H1 (cell line): ENCODE measurements at regions not wholly inside any gene's neighbourhood (a gene's known extent, or its start where the extent isn't known, plus 50 kb on each side); places are given as distances from the start of the nearest gene placed in this dataset.

Experiments
- CTCF ChIA-PET: fragments of 300-600 bp; sonication (Branson Sonifier 250); formaldehyde crosslinking; loops from one replicate; lab custom pipeline; 2021; ENCODE audit not compliant: partially characterized antibody; lab: Charles Lee
- POLR2A ChIA-PET: fragments of 300-600 bp; sonication (Branson Sonifier 250); formaldehyde crosslinking; loops from one replicate; lab custom pipeline; 2021; ENCODE audit warnings: inconsistent platforms; ENCODE audit not compliant: partially characterized antibody; lab: Charles Lee
- DNase-seq, 2 experiments: peaks; one replicate each; pipeline versions ENCODE4 v3.0.0 to v3.0.0-alpha.2; 2010 to 2022; ENCODE audit warnings: low spot score in 2 of 2, low read depth in 1 of 2, mixed read lengths in 1 of 2
- FAIRE-seq: peaks from 2 replicates; lab custom pipeline; 2011; peaks lifted over from hg19 to GRCh38; lab: Jason Lieb, UNC
- H2AFZ ChIP-seq: 2 replicates; pipeline ENCODE4 v1.8.1; 2012; ENCODE audit warnings: low read length, inconsistent platforms
- H2AK5ac ChIP-seq: 2 replicates; pipeline ENCODE4 v1.6.1; 2013; ENCODE audit warnings: low read depth, low read length
- H2BK120ac ChIP-seq: replicated peaks from 2 replicates; pipeline ENCODE3; 2013; ENCODE audit warnings: low read depth, low read length, inconsistent platforms
- H2BK12ac ChIP-seq: 2 replicates; pipeline ENCODE4 v1.6.1; 2013; ENCODE audit warnings: low read depth, low read length
- H2BK15ac ChIP-seq: 2 replicates; pipeline ENCODE4 v1.6.1; 2013; ENCODE audit warnings: low read length
- H2BK20ac ChIP-seq: 2 replicates; pipeline ENCODE4 v1.6.1; 2013; ENCODE audit warnings: low read length
- H2BK5ac ChIP-seq: 2 replicates; pipeline ENCODE4 v1.6.1; 2013; ENCODE audit warnings: low read depth, low read length
- H3K14ac ChIP-seq: 2 replicates; pipeline ENCODE4 v1.6.1; 2013; ENCODE audit warnings: inconsistent platforms; ENCODE audit not compliant: insufficient read length
- H3K18ac ChIP-seq: 2 replicates; pipeline ENCODE4 v1.6.1; 2013; ENCODE audit warnings: low read length; ENCODE audit errors: extremely low read depth
- H3K23ac ChIP-seq: 2 replicates; pipeline ENCODE4 v1.6.1; 2013; ENCODE audit warnings: inconsistent platforms; ENCODE audit not compliant: insufficient read length
- H3K23me2 ChIP-seq: 2 replicates; pipeline ENCODE4 v1.6.1; 2013; ENCODE audit warnings: low read depth, low read length
- H3K27ac ChIP-seq: 2 replicates; pipeline ENCODE4 v1.6.1; 2011; ENCODE audit warnings: low read depth, low read length, inconsistent platforms
- H3K27me3 ChIP-seq, 4 experiments: replicated peaks in 1 of 4; 1 replicate in 1 of 4; 2 replicates in 3 of 4; pipeline versions ENCODE4 v1.6.1 to v1.8.1; 2011 to 2013; ENCODE audit warnings: low read length in 3 of 4, mild to moderate bottlenecking in 3 of 4, inconsistent platforms in 2 of 4, mixed read lengths in 2 of 4, moderate library complexity in 1 of 4; ENCODE audit not compliant: control insufficient read depth in 3 of 4, insufficient read depth in 3 of 4; ENCODE audit errors: extremely low read depth in 1 of 4
- H3K36me3 ChIP-seq, 4 experiments: 2 replicates each; pipeline versions ENCODE4 v1.6.1 to v1.8.1; 2011 to 2013; ENCODE audit warnings: mild to moderate bottlenecking in 4 of 4, low read length in 3 of 4, moderate library complexity in 2 of 4, control low read depth in 1 of 4, inconsistent platforms in 1 of 4; ENCODE audit not compliant: insufficient read depth in 4 of 4, control insufficient read depth in 2 of 4
- H3K4ac ChIP-seq: replicated peaks from 2 replicates; pipeline ENCODE3; 2013; ENCODE audit warnings: low read length, low read depth, mixed read lengths, inconsistent platforms; ENCODE audit not compliant: insufficient read length
- H3K4me1 ChIP-seq, 4 experiments: replicated peaks in 1 of 4; 1 replicate in 1 of 4; 2 replicates in 3 of 4; pipeline versions ENCODE4 v1.6.1 to v1.8.1; 2011 to 2013; ENCODE audit warnings: low read length in 3 of 4, inconsistent platforms in 2 of 4, mixed read lengths in 1 of 4; ENCODE audit not compliant: insufficient read depth in 4 of 4, control insufficient read depth in 3 of 4
- H3K4me2 ChIP-seq, 2 experiments: 2 replicates each; pipeline versions ENCODE4 v1.6.1 to v1.8.1; 2011 to 2013; ENCODE audit warnings: low read depth in 2 of 2, low read length in 2 of 2, control low read depth in 1 of 2, inconsistent platforms in 1 of 2, mild to moderate bottlenecking in 1 of 2; ENCODE audit not compliant: insufficient read depth in 1 of 2
- H3K4me3 ChIP-seq, 4 experiments: fragments of 200-600, 300-600 bp in 1 of 4; sonication (generic), shearing (Covaris generic), sonication (Bioruptor Twin) in 1 of 4; 2 replicates each; pipeline versions ENCODE4 v1.5.1 to v1.8.1; 2011 to 2016; ENCODE audit warnings: low read length in 4 of 4, low read depth in 3 of 4, control low read depth in 2 of 4, inconsistent platforms in 2 of 4, mild to moderate bottlenecking in 2 of 4, mixed read lengths in 1 of 4, moderate library complexity in 1 of 4; ENCODE audit not compliant: insufficient read depth in 2 of 4; ENCODE audit errors: extremely low read depth in 1 of 4
- H3K56ac ChIP-seq: replicated peaks from 2 replicates; pipeline ENCODE3; 2013; ENCODE audit warnings: low read depth, mild to moderate bottlenecking, mixed read lengths, low read length, inconsistent platforms; ENCODE audit not compliant: insufficient read length
- H3K79me1 ChIP-seq: 2 replicates; pipeline ENCODE4 v1.6.1; 2013; ENCODE audit warnings: low read depth, low read length, control low read depth
- H3K79me2 ChIP-seq, 2 experiments: 2 replicates each; pipeline versions ENCODE4 v1.6.1 to v1.8.1; 2012 to 2013; ENCODE audit warnings: low read length in 2 of 2, mild to moderate bottlenecking in 2 of 2, inconsistent platforms in 1 of 2; ENCODE audit not compliant: insufficient read depth in 2 of 2, control insufficient read depth in 1 of 2
- H3K9ac ChIP-seq, 4 experiments: replicated peaks in 1 of 4; 1 replicate in 1 of 4; 2 replicates in 3 of 4; pipeline versions ENCODE4 v1.6.1 to v1.8.1; 2011 to 2013; ENCODE audit warnings: low read depth in 3 of 4, low read length in 3 of 4, control low read depth in 2 of 4, mild to moderate bottlenecking in 2 of 4, moderate library complexity in 2 of 4, inconsistent platforms in 1 of 4; ENCODE audit errors: extremely low read depth in 1 of 4
- H3K9me3 ChIP-seq, 2 experiments: 2 replicates each; pipeline versions ENCODE4 v1.6.1 to v1.8.1; 2012 to 2013; ENCODE audit warnings: mild to moderate bottlenecking in 2 of 2, moderate library complexity in 2 of 2, control low read depth in 1 of 2, inconsistent platforms in 1 of 2, low read depth in 1 of 2, low read length in 1 of 2, mixed read lengths in 1 of 2; ENCODE audit not compliant: insufficient read depth in 2 of 2
- H4K20me1 ChIP-seq, 2 experiments: replicated peaks in 1 of 2; 2 replicates each; pipeline versions ENCODE3 to v1.8.1; 2011 to 2013; ENCODE audit warnings: inconsistent platforms in 2 of 2, low read length in 2 of 2, mild to moderate bottlenecking in 1 of 2; ENCODE audit not compliant: insufficient read depth in 2 of 2, control insufficient read depth in 1 of 2
- H4K5ac ChIP-seq: 2 replicates; pipeline ENCODE4 v1.6.1; 2013; ENCODE audit warnings: low read length, low read depth, mixed read lengths, inconsistent platforms; ENCODE audit not compliant: insufficient read length
- H4K8ac ChIP-seq: 2 replicates; pipeline ENCODE4 v1.8.0; 2013; ENCODE audit warnings: mild to moderate bottlenecking, moderate library complexity, low read length, inconsistent platforms; ENCODE audit not compliant: insufficient read depth; ENCODE audit errors: extremely low read depth
- H4K91ac ChIP-seq: replicated peaks from 2 replicates; pipeline ENCODE3; 2013; ENCODE audit warnings: low read length, mixed read lengths, inconsistent platforms; ENCODE audit not compliant: insufficient read length
- ATF3 ChIP-seq: IDR thresholded peaks from 2 replicates; pipeline ENCODE4 v1.6.1; 2011; ENCODE audit warnings: low read depth, mild to moderate bottlenecking, low read length; ENCODE audit not compliant: insufficient read depth
- CBX8 ChIP-seq: fragments of 300-800, 300-1000 bp; sonication (generic); IDR thresholded peaks from 2 replicates; pipeline ENCODE4 v1.7.1; 2016; ENCODE audit warnings: low read depth, low read length, borderline replicate concordance
- CREB1 ChIP-seq: IDR thresholded peaks from 2 replicates; pipeline ENCODE4 v1.6.1; 2012; ENCODE audit warnings: inconsistent platforms
- GTF2F1 ChIP-seq: IDR thresholded peaks from 2 replicates; pipeline ENCODE4 v1.6.1; 2012; ENCODE audit warnings: low read depth, low read length, improper control_type of control experiment, borderline replicate concordance
- JUND ChIP-seq: IDR thresholded peaks from 2 replicates; pipeline ENCODE4 v1.6.1; 2011; ENCODE audit warnings: mild to moderate bottlenecking, improper control_type of control experiment, low read length
- MAX ChIP-seq: IDR thresholded peaks from 2 replicates; pipeline ENCODE4 v1.6.1; 2012; ENCODE audit warnings: inconsistent platforms
- NRF1 ChIP-seq: IDR thresholded peaks from 2 replicates; pipeline ENCODE4 v1.6.1; 2011; ENCODE audit warnings: mild to moderate bottlenecking, low read depth, low read length, improper control_type of control experiment
- POLR2A ChIP-seq, 2 experiments: IDR thresholded peaks; 1 replicate in 1 of 2; 2 replicates in 1 of 2; pipeline ENCODE4 v1.6.1; 2011; ENCODE audit warnings: low read depth in 2 of 2, low read length in 2 of 2, mild to moderate bottlenecking in 2 of 2; ENCODE audit errors: control extremely low read depth in 1 of 2
- RBBP5 ChIP-seq: IDR thresholded peaks from 2 replicates; pipeline ENCODE4 v1.7.1; 2012; ENCODE audit warnings: low read depth, mild to moderate bottlenecking, inconsistent platforms, low read length, moderate library complexity, borderline replicate concordance
- RFX5 ChIP-seq: IDR thresholded peaks from 2 replicates; pipeline ENCODE4 v1.6.1; 2011; ENCODE audit warnings: low read depth, low read length, improper control_type of control experiment, borderline replicate concordance
- SAP30 ChIP-seq: fragments of 300-600 bp; sonication (generic); IDR thresholded peaks from 2 replicates; pipeline ENCODE4 v1.7.1; 2012; ENCODE audit warnings: low read length, moderate library complexity, mild to moderate bottlenecking, inconsistent platforms; ENCODE audit not compliant: insufficient read depth, insufficient replicate concordance
- SP4 ChIP-seq: IDR thresholded peaks from 2 replicates; pipeline ENCODE4 v1.6.1; 2012; ENCODE audit warnings: low read length, inconsistent platforms
- SRF ChIP-seq: IDR thresholded peaks from 2 replicates; pipeline ENCODE4 v1.6.1; 2011; ENCODE audit warnings: mild to moderate bottlenecking, low read depth, low read length, moderate library complexity
- SUZ12 ChIP-seq: fragments of 200-600 bp; sonication (generic); IDR thresholded peaks from 2 replicates; pipeline ENCODE4 v1.6.1; 2012; ENCODE audit warnings: mild to moderate bottlenecking, inconsistent platforms, low read length, moderate library complexity, mixed read lengths
- WGBS, 2 experiments: shearing (Covaris generic) in 1 of 2; methylation state at CpG; one replicate each; pipeline versions ENCODE4 v1.1.6 to v1.1.7; 2013 to 2015; ENCODE audit warnings: low lambda C conversion rate in 2 of 2, mixed read lengths in 2 of 2, inconsistent platforms in 1 of 2, low coverage in 1 of 2, missing lambda C conversion rate in 1 of 2; ENCODE audit not compliant: insufficient replicate concordance in 2 of 2, insufficient coverage in 1 of 2, insufficient read length in 1 of 2; ENCODE audit errors: extremely low coverage in 1 of 2, missing lambda C conversion rate in 1 of 2; 5-methylcytosine and 5-hydroxymethylcytosine counted together

- Histone ChIP-seq H3K79me1 (no peaks in the 10 kb centered on the region), H4K8ac (no peak overlapping the region), H3K23ac (no peak overlapping the region), H3K23me2 (no peaks in the 10 kb centered on the region), H3K27ac (no peak overlapping the region), H3K9ac (no peak overlapping the region), H2BK20ac (no peak overlapping the region), H2BK5ac (no peak overlapping the region), H2BK120ac (no peak overlapping the region), H3K4me3 (no peak overlapping the region), H3K56ac (no peak overlapping the region), H4K5ac (no peak overlapping the region), H2BK12ac (no peak overlapping the region), H4K91ac (no peak overlapping the region), H3K18ac (no peak overlapping the region), H3K27me3 (no peaks in the 10 kb centered on the region), H3K79me2 (no peaks in the 10 kb centered on the region), H3K4me2 (no peak overlapping the region), H3K36me3 (no peaks in the 10 kb centered on the region), H3K4ac (no peak overlapping the region), H4K20me1 (no peaks in the 10 kb centered on the region), H3K9me3 (no peaks in the 10 kb centered on the region), H2AK5ac (no peak overlapping the region), H2BK15ac (no peak overlapping the region), H3K4me1 (peaks cover 0 to 4% (median 0%) of the 10 kb centered on the region in 4 experiments; a peak in 1 of 7 replicates), H3K14ac (no peak overlapping the region), H2AFZ (no peak overlapping the region)
- DNase-seq (no peak), FAIRE-seq (no peak)
- WGBS, 2 experiments: 73% methylated on average over 1 of the region's 1 CpG; no CpG with 5 or more reads in 1 of the 2 experiments
- ChIA-PET CTCF (interaction anchor here (0.8 to 0.9 kb wide), 2 partner anchors 9 to 201 kb away, joined by 3 to 4 read pairs; no protein-coding TSS in a partner anchor), POLR2A (no interaction called here)
- no peak for TF ChIP-seq POLR2A (IDR thresholded peaks at IDR 0.05; ENCODE audit: control extremely low read depth in 1 of 2, low read depth in 2 of 2, low read length in 2 of 2)
- no peak for TF ChIP-seq ATF3
- TF ChIP-seq SUZ12: no peak
- no peak for TF ChIP-seq GTF2F1
- no peak for TF ChIP-seq RFX5
- no peak for TF ChIP-seq SAP30
- no peak for TF ChIP-seq CREB1
- TF ChIP-seq SP4: no peak
- TF ChIP-seq JUND: no peak
- no peak for TF ChIP-seq MAX
- TF ChIP-seq SRF: no peak
- TF ChIP-seq NRF1: no peak
- TF ChIP-seq RBBP5: no peak
- TF ChIP-seq CBX8: no peak
Measured at GRCh38 chr5:125210242-125210947, 464.0 kb upstream of the ZNF608 start.
